Sigmoid colon (tissue), 6 donors: ENCODE measurements at regions not wholly inside any gene's neighbourhood (a gene's known extent, or its start where the extent isn't known, plus 50 kb on each side); places are given as distances from the start of the nearest gene placed in this dataset.

ENCODE experiments used
- DNase-seq: peaks from one replicate; pipeline ENCODE4 v3.0.0-alpha.2; 2019
- H3K27ac ChIP-seq, 4 donors: fragments of 200-600 bp; sonication (generic); one replicate each; pipeline ENCODE4 v1.5.1; 2016 to 2019; ENCODE audit warnings: mild to moderate bottlenecking in 1 of 4
- H3K27me3 ChIP-seq, 3 donors: fragments of 200-600 bp; sonication (generic); one replicate each; pipeline ENCODE4 v1.5.1; 2019; ENCODE audit warnings: mild to moderate bottlenecking in 1 of 3
- H3K36me3 ChIP-seq, 4 donors: fragments of 200-600 bp; sonication (generic); one replicate each; pipeline ENCODE4 v1.5.1; 2016 to 2019
- H3K4me1 ChIP-seq, 4 donors: fragments of 200-600 bp; sonication (generic); one replicate each; pipeline ENCODE4 v1.5.1; 2017 to 2019
- H3K4me3 ChIP-seq, 4 donors: fragments of 200-600 bp; sonication (generic); one replicate each; pipeline ENCODE4 v1.5.1; 2017 to 2019; ENCODE audit warnings: mild to moderate bottlenecking in 2 of 4, moderate library complexity in 1 of 4
- H3K9me3 ChIP-seq, 4 donors: fragments of 200-600 bp in 3 of 4; sonication (generic) in 3 of 4; one replicate each; pipeline versions ENCODE4 v1.5.1 to v1.6.1; 2013 to 2019
- CTCF ChIP-seq, 4 experiments: fragments of 450-650 bp in 3 of 4; fragments of 200-600 bp in 1 of 4; IDR thresholded peaks; one replicate each; pipeline ENCODE4 v1.5.1; 2016 to 2019; ENCODE audit warnings: antibody characterized with exemption in 4 of 4, mild to moderate bottlenecking in 3 of 4, moderate library complexity in 2 of 4
- EP300 ChIP-seq, 4 donors: sonication (generic); formaldehyde crosslinking; IDR thresholded peaks; one replicate each; pipeline ENCODE4 v1.6.1; 2017; ENCODE audit warnings: antibody characterized with exemption in 4 of 4
- POLR2A ChIP-seq, 2 donors: fragments of 450-650 bp; IDR thresholded peaks; one replicate each; pipeline ENCODE4 v1.6.1; 2016; ENCODE audit warnings: antibody characterized with exemption in 2 of 2, mild to moderate bottlenecking in 2 of 2, moderate library complexity in 2 of 2
- POLR2AphosphoS5 ChIP-seq, 4 donors: sonication (generic); formaldehyde crosslinking; IDR thresholded peaks; one replicate each; pipeline ENCODE4 v1.6.1; 2017; ENCODE audit warnings: antibody characterized with exemption in 4 of 4
- WGBS, 2 donors: extraction: QIAGEN DNeasy Blood & Tissue Kit; methylation state at CpG; one replicate each; pipeline ENCODE4 v1.1.7; 2013; 5-methylcytosine and 5-hydroxymethylcytosine counted together
- intact Hi-C: fragments of 100-400 bp; cut with DNase I; formaldehyde crosslinking; loops from one replicate; pipeline ENCODE4 v1.15.1; 2023
- donor health status: healthy with polysubstance abuse.
- donor health status: healthy.

GRCh38 chr3:72274493-72275330 is 489.8 kb upstream of the PROK2 start:
- peak overlapping the region; percentile 49 to 65 (median 58) for H3K27ac ChIP-seq
- WGBS, 2 donors: 26% methylated on average over 12 of the region's 12 CpGs

GRCh38 chr3:72273615-72274014 is 488.7 kb upstream of the PROK2 start:
- WGBS, 2 donors: 59 to 80% methylated on average over 6 of the region's 6 CpGs
- no peak for DNase-seq
- H3K27ac ChIP-seq: peak overlapping the region in 2 of 4 donors; percentile 56 to 59
- H3K4me3 ChIP-seq: no peak overlapping the region
- no peaks in the 10 kb centered on the region for H3K27me3 ChIP-seq
- peaks cover 0 to 50% (median 45%) of the 10 kb centered on the region in 4 donors for H3K4me1 ChIP-seq
- H3K9me3 ChIP-seq: no peaks in the 10 kb centered on the region
- no peak for TF ChIP-seq EP300 (IDR thresholded peaks at IDR 0.05)
- no peak for TF ChIP-seq POLR2A (IDR thresholded peaks at IDR 0.05)
- no peak for TF ChIP-seq CTCF (IDR thresholded peaks at IDR 0.05)
- no peak for TF ChIP-seq POLR2AphosphoS5 (IDR thresholded peaks at IDR 0.05)
- intact Hi-C loops: loop anchor here (5.0 to 10.0 kb wide), 2 partner anchors 64 to 171 kb away; partner anchors contain the start of gene RYBP
- no peaks in the 10 kb centered on the region for H3K36me3 ChIP-seq

More at GRCh38 chr3:72274493-72275330, 489.8 kb upstream of the PROK2 start:
- Histone ChIP-seq H3K4me1 (peaks cover 0 to 53% (median 43%) of the 10 kb centered on the region in 4 donors), H3K9me3 (no peaks in the 10 kb centered on the region), H3K27me3 (no peaks in the 10 kb centered on the region), H3K4me3 (peak overlapping the region in 2 of 4 donors; percentile 3 to 14), H3K36me3 (no peaks in the 10 kb centered on the region)
- DNase-seq: peak; percentile 82
- intact Hi-C loops: loop anchor here (5.0 to 10.0 kb wide), 3 partner anchors 63 to 170 kb away; partner anchors contain the start of gene RYBP
- TF ChIP-seq CTCF (IDR thresholded peaks at IDR 0.05): no peak
- peak in 2 of 4 donors; percentile 8 to 14 for TF ChIP-seq EP300 (IDR thresholded peaks at IDR 0.05)
- peak in 3 of 4 donors; percentile 45 to 60 (median 57) for TF ChIP-seq POLR2AphosphoS5 (IDR thresholded peaks at IDR 0.05)

- TF ChIP-seq EP300 (IDR thresholded peaks at IDR 0.05): no peak
- no peak for TF ChIP-seq CTCF (IDR thresholded peaks at IDR 0.05)
- no peak for TF ChIP-seq POLR2A (IDR thresholded peaks at IDR 0.05)
- TF ChIP-seq POLR2AphosphoS5 (IDR thresholded peaks at IDR 0.05): no peak
- intact Hi-C loops: loop anchor here (5.0 to 10.0 kb wide), 2 partner anchors 65 to 172 kb away; partner anchors contain the start of gene RYBP
- Histone ChIP-seq H3K27ac (no peak overlapping the region), H3K9me3 (no peaks in the 10 kb centered on the region), H3K27me3 (no peaks in the 10 kb centered on the region), H3K4me3 (no peak overlapping the region), H3K36me3 (no peaks in the 10 kb centered on the region), H3K4me1 (peaks cover 0 to 47% (median 42%) of the 10 kb centered on the region in 4 donors)
- no peak for DNase-seq
- whole genome bisulfite sequencing, 2 donors: 87 to 93% methylated on average over 6 of the region's 6 CpGs
These were observed 487.4 kb upstream of the PROK2 start for GRCh38 chr3:72272356-72272755.

GRCh38 chr3:72271923-72272322 is 487.0 kb upstream of the PROK2 start:
- intact Hi-C loops: loop anchor here (5.0 to 10.0 kb wide), 2 partner anchors 65 to 173 kb away; partner anchors contain the start of gene RYBP
- Histone ChIP-seq H3K4me1 (peaks cover 0 to 47% (median 42%) of the 10 kb centered on the region in 4 donors), H3K4me3 (no peak overlapping the region), H3K27ac (no peak overlapping the region), H3K9me3 (no peaks in the 10 kb centered on the region), H3K27me3 (no peaks in the 10 kb centered on the region), H3K36me3 (no peaks in the 10 kb centered on the region)
- WGBS, 2 donors: 89 to 90% methylated on average over 2 of the region's 2 CpGs
- no peak for DNase-seq
- TF ChIP-seq POLR2A (IDR thresholded peaks at IDR 0.05): no peak
- TF ChIP-seq POLR2AphosphoS5 (IDR thresholded peaks at IDR 0.05): no peak
- no peak for TF ChIP-seq EP300 (IDR thresholded peaks at IDR 0.05)
- no peak for TF ChIP-seq CTCF (IDR thresholded peaks at IDR 0.05)
